ENCODE measurements at regions not wholly inside any gene's neighbourhood (a gene's known extent, or its start where the extent isn't known, plus 50 kb on each side); places are given as distances from the start of the nearest gene placed in this dataset.

GRCh38 chr5:117812861-117813260 lies 1175.5 kb downstream of the DTWD2 start:
- DNase-seq = no peak
- ATAC-seq (ENCODE audit: low read depth) = no peak
- CTCF ChIA-PET = no interaction called here
- no peaks in the 10 kb centered on the region for H3K4me1 Mint-ChIP-seq
- no peaks in the 10 kb centered on the region for H3K27me3 Mint-ChIP-seq
- H3K27ac Mint-ChIP-seq = no peak overlapping the region
- no peaks in the 10 kb centered on the region for H3K36me3 Mint-ChIP-seq (ENCODE audit: low read depth)
- POLR2A ChIA-PET = no interaction called here
- H3K9me3 Mint-ChIP-seq = peaks cover 5% of the 10 kb centered on the region
- H3K4me3 Mint-ChIP-seq = no peak overlapping the region
- no peak for TF ChIP-seq CTCF (IDR thresholded peaks at IDR 0.05)
- intact Hi-C loops (cut with micrococcal nuclease) = no loop called here

- intact Hi-C loops (cut with micrococcal nuclease) = no loop called here
- Mint-ChIP-seq H3K27me3 (no peaks in the 10 kb centered on the region), H3K4me3 (no peak overlapping the region), H3K27ac (no peak overlapping the region), H3K36me3 (ENCODE audit: low read depth) (no peaks in the 10 kb centered on the region), H3K9me3 (peaks cover 5% of the 10 kb centered on the region), H3K4me1 (no peaks in the 10 kb centered on the region)
- CTCF ChIA-PET = no interaction called here
- no peak for TF ChIP-seq CTCF (IDR thresholded peaks at IDR 0.05)
- DNase-seq (no peak), ATAC-seq (ENCODE audit: low read depth) (no peak)
- POLR2A ChIA-PET = no interaction called here
Observed at GRCh38 chr5:117809251-117809650, 1179.1 kb downstream of the DTWD2 start.

GRCh38 chr5:117805058-117805457 lies 1183.3 kb downstream of the DTWD2 start:
- ATAC-seq (ENCODE audit: low read depth) = no peak
- H3K4me3 Mint-ChIP-seq = no peak overlapping the region
- TF ChIP-seq CTCF (IDR thresholded peaks at IDR 0.05) = no peak
- CTCF ChIA-PET = no interaction called here
- intact Hi-C loops (cut with micrococcal nuclease) = no loop called here
- peaks cover 7% of the 10 kb centered on the region for H3K9me3 Mint-ChIP-seq
- H3K27me3 Mint-ChIP-seq = no peaks in the 10 kb centered on the region
- POLR2A ChIA-PET = no interaction called here
- DNase-seq = no peak
- no peak overlapping the region for H3K27ac Mint-ChIP-seq
- H3K4me1 Mint-ChIP-seq = no peaks in the 10 kb centered on the region
- no peaks in the 10 kb centered on the region for H3K36me3 Mint-ChIP-seq (ENCODE audit: low read depth)

GRCh38 chr5:117803533-117803932 lies 1184.8 kb downstream of the DTWD2 start:
- POLR2A ChIA-PET = no interaction called here
- no peak for TF ChIP-seq CTCF (IDR thresholded peaks at IDR 0.05)
- H3K9me3 Mint-ChIP-seq = peaks cover 7% of the 10 kb centered on the region

GRCh38 chr5:117801583-117801982 lies 1186.8 kb downstream of the DTWD2 start:
- H3K27me3 Mint-ChIP-seq = no peaks in the 10 kb centered on the region
- H3K9me3 Mint-ChIP-seq = peaks cover 5% of the 10 kb centered on the region
- no peak for ATAC-seq (ENCODE audit: low read depth)
- no peaks in the 10 kb centered on the region for H3K4me1 Mint-ChIP-seq
- DNase-seq = no peak
- intact Hi-C loops (cut with micrococcal nuclease) = no loop called here
- ChIA-PET POLR2A (no interaction called here), CTCF (no interaction called here)
- H3K27ac Mint-ChIP-seq = no peak overlapping the region
- TF ChIP-seq CTCF (IDR thresholded peaks at IDR 0.05) = no peak
- H3K4me3 Mint-ChIP-seq = no peak overlapping the region
- no peaks in the 10 kb centered on the region for H3K36me3 Mint-ChIP-seq (ENCODE audit: low read depth)

More at GRCh38 chr5:117803533-117803932, 1184.8 kb downstream of the DTWD2 start:
- DNase-seq (no peak), ATAC-seq (ENCODE audit: low read depth) (no peak)
- Mint-ChIP-seq H3K27ac (no peak overlapping the region), H3K27me3 (no peaks in the 10 kb centered on the region), H3K36me3 (ENCODE audit: low read depth) (no peaks in the 10 kb centered on the region), H3K4me3 (no peak overlapping the region), H3K4me1 (no peaks in the 10 kb centered on the region)
- CTCF ChIA-PET = no interaction called here
- intact Hi-C loops (cut with micrococcal nuclease) = no loop called here

Measured in activated B cell treated with CpG ODN at 0.5 μM for 24 hours (primary cell).